ENCODE measurements at regions not wholly inside any gene's neighbourhood (a gene's known extent, or its start where the extent isn't known, plus 50 kb on each side); places are given as distances from the start of the nearest gene placed in this dataset.
"Not testable (repeated sequence)": the region's sequence is repeated elsewhere in the genome, so short reads cannot be mapped to it uniquely, and the experiment has no call there.

- ATAC-seq (replicated peaks), result peak; percentile 91
- H3K27me3 Mint-ChIP-seq, result no peaks in the 10 kb centered on the region
- no peaks in the 10 kb centered on the region for H3K9me3 Mint-ChIP-seq
- peak overlapping the region in 1 of 2 donors; percentile 41 for H3K4me3 Mint-ChIP-seq
- peak overlapping the region in 1 of 2 donors; percentile 17 for H3K27ac Mint-ChIP-seq
- peak in 2 of 3 experiments; percentile 8 to 9 for DNase-seq
- H3K4me1 Mint-ChIP-seq (ENCODE audit: low read depth in 2 of 2), result peaks cover 0 to 17% of the 10 kb centered on the region in 2 donors
- H3K36me3 Mint-ChIP-seq (ENCODE audit: insufficient read depth), result no peaks in the 10 kb centered on the region
Observed at GRCh38 chr4:11072999-11073398, 355.7 kb downstream of the HS3ST1 start.

GRCh38 chr4:11072463-11072862, 356.2 kb downstream of the HS3ST1 start:
- ATAC-seq (replicated peaks) (peak; percentile 59), DNase-seq (no peak)
- peak overlapping the region in 1 of 2 donors; percentile 41 for H3K4me3 Mint-ChIP-seq

GRCh38 chr4:11070813-11071212, 357.9 kb downstream of the HS3ST1 start:
- Mint-ChIP-seq H3K4me1 (ENCODE audit: low read depth in 2 of 2) (peaks cover 0 to 17% of the 10 kb centered on the region in 2 donors), H3K4me3 (peak overlapping the region in 1 of 2 donors; percentile 67), H3K27me3 (no peaks in the 10 kb centered on the region), H3K27ac (no peak overlapping the region), H3K9me3 (peaks cover 0 to 2% of the 10 kb centered on the region in 2 donors), H3K36me3 (ENCODE audit: insufficient read depth) (no peaks in the 10 kb centered on the region)
- DNase-seq (no peak), ATAC-seq (replicated peaks) (no peak)

More at GRCh38 chr4:11072463-11072862, 356.2 kb downstream of the HS3ST1 start:
- H3K27ac Mint-ChIP-seq, result peak overlapping the region in 1 of 2 donors; percentile 17
- no peaks in the 10 kb centered on the region for H3K9me3 Mint-ChIP-seq
- no peaks in the 10 kb centered on the region for H3K36me3 Mint-ChIP-seq (ENCODE audit: insufficient read depth)
- H3K4me1 Mint-ChIP-seq (ENCODE audit: low read depth in 2 of 2), result peaks cover 0 to 17% of the 10 kb centered on the region in 2 donors
- no peaks in the 10 kb centered on the region for H3K27me3 Mint-ChIP-seq

GRCh38 chr4:11069581-11070211, 359.0 kb downstream of the HS3ST1 start:
- DNase-seq, result no peak
- H3K27me3 Mint-ChIP-seq, result no peaks in the 10 kb centered on the region
- H3K27ac Mint-ChIP-seq, result peak overlapping the region in 1 of 2 donors; percentile 46
- ATAC-seq (replicated peaks), result no peak
- H3K36me3 Mint-ChIP-seq (ENCODE audit: insufficient read depth), result no peaks in the 10 kb centered on the region
- peak overlapping the region in 1 of 2 donors; percentile 67 for H3K4me3 Mint-ChIP-seq
- peaks cover 0 to 17% of the 10 kb centered on the region in 2 donors for H3K4me1 Mint-ChIP-seq (ENCODE audit: low read depth in 2 of 2)
- H3K9me3 Mint-ChIP-seq, result peaks cover 0 to 2% of the 10 kb centered on the region in 2 donors

- Mint-ChIP-seq H3K9me3 (peaks cover 0 to 2% of the 10 kb centered on the region in 2 donors), H3K27ac (no peak overlapping the region), H3K36me3 (ENCODE audit: insufficient read depth) (no peaks in the 10 kb centered on the region), H3K4me3 (peak overlapping the region in 1 of 2 donors; percentile 2), H3K4me1 (ENCODE audit: low read depth in 2 of 2) (peaks cover 0 to 15% of the 10 kb centered on the region in 2 donors), H3K27me3 (no peaks in the 10 kb centered on the region)
- DNase-seq (no peak), ATAC-seq (replicated peaks) (no peak)
Observed at GRCh38 chr4:11069083-11069482, 359.6 kb downstream of the HS3ST1 start.

GRCh38 chr4:11066584-11066983, 362.1 kb downstream of the HS3ST1 start:
- peak; percentile 27 for ATAC-seq (replicated peaks)
- not testable (repeated sequence) for H3K27me3 Mint-ChIP-seq; H3K9me3 Mint-ChIP-seq; DNase-seq; H3K36me3 Mint-ChIP-seq (ENCODE audit: insufficient read depth)
- Mint-ChIP-seq H3K27ac (peak overlapping the region in 1 of 2 donors; percentile 73), H3K4me1 (ENCODE audit: low read depth in 2 of 2) (peaks cover 0 to 11% of the 10 kb centered on the region in 2 donors), H3K4me3 (peak overlapping the region; percentile 54 to 72)

GRCh38 chr4:11060637-11061036, 368.1 kb downstream of the HS3ST1 start:
- not testable (repeated sequence) for H3K4me3 Mint-ChIP-seq; DNase-seq; H3K27me3 Mint-ChIP-seq; H3K36me3 Mint-ChIP-seq (ENCODE audit: insufficient read depth); H3K4me1 Mint-ChIP-seq (ENCODE audit: low read depth in 2 of 2); H3K9me3 Mint-ChIP-seq; H3K27ac Mint-ChIP-seq; ATAC-seq (replicated peaks)

- not testable (repeated sequence) for H3K27me3 Mint-ChIP-seq; DNase-seq; H3K4me1 Mint-ChIP-seq (ENCODE audit: low read depth in 2 of 2); H3K4me3 Mint-ChIP-seq; ATAC-seq (replicated peaks); H3K36me3 Mint-ChIP-seq (ENCODE audit: insufficient read depth)
- H3K27ac Mint-ChIP-seq, result peak overlapping the region in 1 of 2 donors; percentile 22
- H3K9me3 Mint-ChIP-seq, result peaks cover 8 to 17% of the 10 kb centered on the region in 2 donors
Observed at GRCh38 chr4:11054937-11055336, 370.4 kb upstream of the CLNK start.

- ATAC-seq (replicated peaks), result no peak
- peaks cover 8 to 13% of the 10 kb centered on the region in 2 donors for H3K9me3 Mint-ChIP-seq
- H3K4me1 Mint-ChIP-seq (ENCODE audit: low read depth in 2 of 2), result peaks cover 0 to 2% of the 10 kb centered on the region in 2 donors
- H3K4me3 Mint-ChIP-seq, result no peak overlapping the region
- DNase-seq, result no peak
- H3K36me3 Mint-ChIP-seq (ENCODE audit: insufficient read depth), result no peaks in the 10 kb centered on the region
- H3K27ac Mint-ChIP-seq, result no peak overlapping the region
- no peaks in the 10 kb centered on the region for H3K27me3 Mint-ChIP-seq
Observed at GRCh38 chr4:11053601-11054220, 369.1 kb upstream of the CLNK start.

- ATAC-seq (replicated peaks) (no peak), DNase-seq (no peak)
- Mint-ChIP-seq H3K27me3 (no peaks in the 10 kb centered on the region), H3K4me3 (no peak overlapping the region), H3K27ac (no peak overlapping the region), H3K36me3 (ENCODE audit: insufficient read depth) (no peaks in the 10 kb centered on the region), H3K4me1 (ENCODE audit: low read depth in 2 of 2) (peaks cover 0 to 2% of the 10 kb centered on the region in 2 donors), H3K9me3 (peaks cover 8 to 9% of the 10 kb centered on the region in 2 donors)
Observed at GRCh38 chr4:11051181-11051580, 366.6 kb upstream of the CLNK start.

GRCh38 chr4:11050766-11051165, 366.2 kb upstream of the CLNK start:
- no peaks in the 10 kb centered on the region for H3K27me3 Mint-ChIP-seq
- DNase-seq, result no peak
- ATAC-seq (replicated peaks), result no peak
- peaks cover 8 to 13% of the 10 kb centered on the region in 2 donors for H3K9me3 Mint-ChIP-seq
- no peaks in the 10 kb centered on the region for H3K36me3 Mint-ChIP-seq (ENCODE audit: insufficient read depth)
- no peak overlapping the region for H3K27ac Mint-ChIP-seq
- peaks cover 0 to 2% of the 10 kb centered on the region in 2 donors for H3K4me1 Mint-ChIP-seq (ENCODE audit: low read depth in 2 of 2)
- no peak overlapping the region for H3K4me3 Mint-ChIP-seq

GRCh38 chr4:11049001-11049400, 364.4 kb upstream of the CLNK start:
- H3K4me1 Mint-ChIP-seq (ENCODE audit: low read depth in 2 of 2), result peaks cover 0 to 2% of the 10 kb centered on the region in 2 donors
- DNase-seq (no peak), ATAC-seq (replicated peaks) (no peak)
- no peaks in the 10 kb centered on the region for H3K36me3 Mint-ChIP-seq (ENCODE audit: insufficient read depth)
- peaks cover 6 to 22% of the 10 kb centered on the region in 2 donors for H3K9me3 Mint-ChIP-seq
- H3K27me3 Mint-ChIP-seq, result no peaks in the 10 kb centered on the region
- no peak overlapping the region for H3K4me3 Mint-ChIP-seq
- H3K27ac Mint-ChIP-seq, result no peak overlapping the region

GRCh38 chr4:11042760-11043159, 358.2 kb upstream of the CLNK start:
- H3K4me1 Mint-ChIP-seq (ENCODE audit: low read depth in 2 of 2), result peaks cover 0 to 2% of the 10 kb centered on the region in 2 donors
- H3K36me3 Mint-ChIP-seq (ENCODE audit: insufficient read depth), result no peaks in the 10 kb centered on the region
- H3K27ac Mint-ChIP-seq, result no peak overlapping the region

GRCh38 chr4:11039634-11040131, 355.1 kb upstream of the CLNK start:
- Mint-ChIP-seq H3K27ac (peak overlapping the region in 1 of 2 donors; percentile 39), H3K27me3 (no peaks in the 10 kb centered on the region), H3K4me1 (ENCODE audit: low read depth in 2 of 2) (peaks cover 0 to 2% of the 10 kb centered on the region in 2 donors), H3K9me3 (no peaks in the 10 kb centered on the region), H3K36me3 (ENCODE audit: insufficient read depth) (no peaks in the 10 kb centered on the region), H3K4me3 (peak overlapping the region in 1 of 2 donors; percentile 9)
- ATAC-seq (replicated peaks) (peak; percentile 82), DNase-seq (no peak)

More at GRCh38 chr4:11042760-11043159, 358.2 kb upstream of the CLNK start:
- DNase-seq (no peak), ATAC-seq (replicated peaks) (no peak)
- Mint-ChIP-seq H3K4me3 (no peak overlapping the region), H3K27me3 (no peaks in the 10 kb centered on the region), H3K9me3 (peaks cover 0 to 14% of the 10 kb centered on the region in 2 donors)
